ENCODE measurements at regions not wholly inside any gene's neighbourhood (a gene's known extent, or its start where the extent isn't known, plus 50 kb on each side); places are given as distances from the start of the nearest gene placed in this dataset.

DNA sequence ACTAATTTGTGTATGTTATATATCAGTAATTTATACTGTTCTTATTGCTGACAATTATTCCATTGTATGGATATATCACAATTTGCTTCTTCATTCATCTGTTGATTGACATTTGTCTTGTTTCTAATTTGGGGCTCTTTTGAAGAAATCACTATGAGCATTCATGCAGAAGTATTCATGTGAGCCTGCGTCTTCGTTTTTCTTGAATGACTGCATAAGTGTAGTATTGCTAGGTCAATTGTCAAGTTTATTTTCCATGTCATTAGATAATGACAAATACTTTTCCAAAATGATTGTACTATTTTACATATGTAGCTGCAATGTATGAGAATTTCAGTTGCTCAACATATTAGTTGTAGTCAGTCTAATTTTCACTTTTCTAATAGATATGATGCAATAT is 1796.9 kb downstream of the SLITRK5 start:
- H3K4me3 Mint-ChIP-seq: no peak overlapping the region
- no peak overlapping the region for H3K27ac Mint-ChIP-seq (ENCODE audit: unreplicated experiment)
- no peak for DNase-seq (ENCODE audit: low read depth, low spot score)
- TF ChIP-seq, protein P1, sequence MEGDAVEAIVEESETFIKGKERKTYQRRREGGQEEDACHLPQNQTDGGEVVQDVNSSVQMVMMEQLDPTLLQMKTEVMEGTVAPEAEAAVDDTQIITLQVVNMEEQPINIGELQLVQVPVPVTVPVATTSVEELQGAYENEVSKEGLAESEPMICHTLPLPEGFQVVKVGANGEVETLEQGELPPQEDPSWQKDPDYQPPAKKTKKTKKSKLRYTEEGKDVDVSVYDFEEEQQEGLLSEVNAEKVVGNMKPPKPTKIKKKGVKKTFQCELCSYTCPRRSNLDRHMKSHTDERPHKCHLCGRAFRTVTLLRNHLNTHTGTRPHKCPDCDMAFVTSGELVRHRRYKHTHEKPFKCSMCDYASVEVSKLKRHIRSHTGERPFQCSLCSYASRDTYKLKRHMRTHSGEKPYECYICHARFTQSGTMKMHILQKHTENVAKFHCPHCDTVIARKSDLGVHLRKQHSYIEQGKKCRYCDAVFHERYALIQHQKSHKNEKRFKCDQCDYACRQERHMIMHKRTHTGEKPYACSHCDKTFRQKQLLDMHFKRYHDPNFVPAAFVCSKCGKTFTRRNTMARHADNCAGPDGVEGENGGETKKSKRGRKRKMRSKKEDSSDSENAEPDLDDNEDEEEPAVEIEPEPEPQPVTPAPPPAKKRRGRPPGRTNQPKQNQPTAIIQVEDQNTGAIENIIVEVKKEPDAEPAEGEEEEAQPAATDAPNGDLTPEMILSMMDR (conservative IDR thresholded peaks at IDR 0.05): no peak
- H3K9me3 Mint-ChIP-seq: peaks cover 8% of the 10 kb centered on the region
- no peaks in the 10 kb centered on the region for H3K27me3 Mint-ChIP-seq (ENCODE audit: low read depth)
- no peaks in the 10 kb centered on the region for H3K4me1 Mint-ChIP-seq
- H3K36me3 Mint-ChIP-seq (ENCODE audit: low read depth): no peaks in the 10 kb centered on the region

DNA sequence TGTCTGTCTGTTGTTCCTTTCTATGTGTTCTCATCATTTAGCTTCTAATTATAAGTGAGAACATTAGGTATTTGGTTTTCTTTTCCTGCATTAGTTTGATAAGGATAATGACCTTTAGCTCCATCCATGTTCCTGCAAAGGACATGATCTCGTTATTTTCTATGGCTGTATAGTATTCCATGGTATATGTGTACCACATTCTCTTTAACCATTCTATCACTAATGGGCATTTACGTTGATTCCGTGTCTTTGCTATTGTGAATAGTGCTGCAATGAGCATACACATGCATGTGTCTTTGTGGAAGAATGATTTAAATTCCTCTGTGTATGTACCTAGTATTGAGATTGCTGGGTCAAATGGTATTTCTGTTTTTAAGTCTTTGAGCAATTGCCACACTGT is 1799.7 kb downstream of the SLITRK5 start:
- TF ChIP-seq, protein P1 (conservative IDR thresholded peaks at IDR 0.05): no peak
- H3K9me3 Mint-ChIP-seq: peaks cover 11% of the 10 kb centered on the region

DNA sequence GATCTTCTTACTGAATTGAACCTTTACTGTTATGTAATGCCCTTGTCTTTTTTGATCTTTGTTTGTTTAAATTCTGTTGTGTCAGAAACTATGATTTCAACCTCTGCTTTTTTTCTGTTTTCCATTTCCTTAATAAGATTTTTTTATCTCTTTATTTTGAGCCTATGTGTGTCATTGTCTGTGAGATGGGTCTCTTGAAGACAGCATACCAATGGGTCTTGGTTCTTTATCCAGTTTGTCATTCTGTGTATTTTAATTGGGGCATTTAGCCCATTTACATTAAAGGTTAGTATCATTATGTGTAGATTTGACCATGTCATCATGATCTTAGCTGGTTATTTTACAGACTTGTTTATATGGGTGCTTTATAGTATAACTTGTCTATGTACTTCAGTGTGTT is 1803.3 kb downstream of the SLITRK5 start:
- H3K27me3 Mint-ChIP-seq (ENCODE audit: low read depth): no peaks in the 10 kb centered on the region
- H3K4me3 Mint-ChIP-seq: no peak overlapping the region
- peaks cover 11% of the 10 kb centered on the region for H3K9me3 Mint-ChIP-seq
- no peaks in the 10 kb centered on the region for H3K36me3 Mint-ChIP-seq (ENCODE audit: low read depth)
- no peak overlapping the region for H3K27ac Mint-ChIP-seq (ENCODE audit: unreplicated experiment)
- DNase-seq (ENCODE audit: low read depth, low spot score): no peak
- no peaks in the 10 kb centered on the region for H3K4me1 Mint-ChIP-seq
- TF ChIP-seq, protein P1 (conservative IDR thresholded peaks at IDR 0.05): no peak

More for the DNA sequence above, 1799.7 kb downstream of the SLITRK5 start:
- DNase-seq (ENCODE audit: low read depth, low spot score): no peak
- Mint-ChIP-seq H3K36me3 (ENCODE audit: low read depth) (no peaks in the 10 kb centered on the region), H3K27me3 (ENCODE audit: low read depth) (no peaks in the 10 kb centered on the region), H3K4me1 (no peaks in the 10 kb centered on the region), H3K27ac (ENCODE audit: unreplicated experiment) (no peak overlapping the region), H3K4me3 (no peak overlapping the region)

DNA sequence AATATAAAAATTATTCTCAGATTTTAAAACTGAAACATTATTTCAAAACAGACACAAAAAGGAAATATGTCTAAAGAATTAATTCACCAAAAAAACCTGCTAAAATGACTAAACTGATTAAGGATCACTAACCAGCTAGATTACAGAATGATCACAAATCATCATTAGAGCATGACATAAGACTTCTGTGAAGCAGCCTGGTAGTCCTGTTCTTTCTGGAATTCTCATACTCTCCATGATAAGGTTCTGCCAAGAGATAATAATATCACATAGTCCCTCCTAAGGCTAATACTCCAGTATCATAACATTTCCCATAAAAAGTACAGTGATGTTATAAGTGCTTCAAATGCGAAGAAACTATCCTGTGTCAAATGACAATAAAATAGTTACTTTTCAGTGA is 1814.9 kb downstream of the SLITRK5 start:
- TF ChIP-seq, protein P1 (conservative IDR thresholded peaks at IDR 0.05): no peak

DNA sequence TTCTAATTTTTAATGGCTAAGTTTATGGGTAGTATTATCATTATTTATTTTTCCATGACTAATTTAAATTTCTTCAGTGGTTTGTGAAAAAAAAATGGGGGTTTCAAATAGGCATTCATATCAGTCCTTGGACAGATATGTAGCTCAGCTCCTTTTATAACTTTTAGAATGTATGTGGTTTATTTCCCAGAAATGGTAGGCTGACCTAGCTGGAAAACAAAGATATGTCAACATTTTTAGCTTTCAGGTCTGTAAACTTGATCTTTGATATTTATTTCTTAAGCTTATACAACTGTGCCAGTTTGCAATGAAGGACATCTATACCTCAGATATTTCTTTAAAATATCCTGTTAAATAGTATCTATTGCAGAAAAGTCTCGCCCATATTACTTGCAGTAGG is 1815.5 kb downstream of the SLITRK5 start:
- Mint-ChIP-seq H3K27me3 (ENCODE audit: low read depth) (no peaks in the 10 kb centered on the region), H3K27ac (ENCODE audit: unreplicated experiment) (no peak overlapping the region), H3K4me1 (no peaks in the 10 kb centered on the region), H3K9me3 (peaks cover 9% of the 10 kb centered on the region), H3K36me3 (ENCODE audit: low read depth) (peaks cover 6% of the 10 kb centered on the region), H3K4me3 (no peak overlapping the region)
- TF ChIP-seq, protein P1 (conservative IDR thresholded peaks at IDR 0.05): no peak
- no peak for DNase-seq (ENCODE audit: low read depth, low spot score)

More for the DNA sequence above, 1814.9 kb downstream of the SLITRK5 start:
- Mint-ChIP-seq H3K36me3 (ENCODE audit: low read depth) (no peaks in the 10 kb centered on the region), H3K4me3 (no peak overlapping the region), H3K4me1 (no peaks in the 10 kb centered on the region), H3K9me3 (peaks cover 3% of the 10 kb centered on the region), H3K27me3 (ENCODE audit: low read depth) (no peaks in the 10 kb centered on the region), H3K27ac (ENCODE audit: unreplicated experiment) (no peak overlapping the region)
- DNase-seq (ENCODE audit: low read depth, low spot score): no peak

DNA sequence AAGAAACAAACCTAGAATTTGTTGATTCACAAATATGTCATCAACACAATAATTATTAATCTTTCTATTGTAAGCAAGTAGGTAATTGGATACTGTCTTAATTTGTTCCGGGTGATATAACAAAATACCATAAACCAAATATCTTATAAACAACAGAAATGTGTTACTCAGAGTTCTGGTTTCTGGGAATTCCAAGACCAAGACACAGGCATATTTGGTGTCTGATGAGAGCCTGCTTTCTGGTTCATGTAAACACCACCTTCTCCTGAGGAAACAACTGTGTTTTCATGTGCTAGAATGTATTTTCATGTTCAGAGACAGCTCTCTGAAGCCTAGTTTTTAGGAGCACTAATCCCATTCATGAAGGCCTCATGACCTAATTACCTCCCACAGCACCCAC is 1819.5 kb downstream of the SLITRK5 start:
- H3K4me3 Mint-ChIP-seq: no peak overlapping the region
- DNase-seq (ENCODE audit: low read depth, low spot score): no peak
- H3K27me3 Mint-ChIP-seq (ENCODE audit: low read depth): no peaks in the 10 kb centered on the region
- no peak overlapping the region for H3K27ac Mint-ChIP-seq (ENCODE audit: unreplicated experiment)
- TF ChIP-seq, protein P1 (conservative IDR thresholded peaks at IDR 0.05): no peak
- H3K4me1 Mint-ChIP-seq: no peaks in the 10 kb centered on the region
- H3K36me3 Mint-ChIP-seq (ENCODE audit: low read depth): peaks cover 10% of the 10 kb centered on the region
- H3K9me3 Mint-ChIP-seq: peaks cover 17% of the 10 kb centered on the region
